ENCODE measurements at regions not wholly inside any gene's neighbourhood (a gene's known extent, or its start where the extent isn't known, plus 50 kb on each side); places are given as distances from the start of the nearest gene placed in this dataset.

DNA sequence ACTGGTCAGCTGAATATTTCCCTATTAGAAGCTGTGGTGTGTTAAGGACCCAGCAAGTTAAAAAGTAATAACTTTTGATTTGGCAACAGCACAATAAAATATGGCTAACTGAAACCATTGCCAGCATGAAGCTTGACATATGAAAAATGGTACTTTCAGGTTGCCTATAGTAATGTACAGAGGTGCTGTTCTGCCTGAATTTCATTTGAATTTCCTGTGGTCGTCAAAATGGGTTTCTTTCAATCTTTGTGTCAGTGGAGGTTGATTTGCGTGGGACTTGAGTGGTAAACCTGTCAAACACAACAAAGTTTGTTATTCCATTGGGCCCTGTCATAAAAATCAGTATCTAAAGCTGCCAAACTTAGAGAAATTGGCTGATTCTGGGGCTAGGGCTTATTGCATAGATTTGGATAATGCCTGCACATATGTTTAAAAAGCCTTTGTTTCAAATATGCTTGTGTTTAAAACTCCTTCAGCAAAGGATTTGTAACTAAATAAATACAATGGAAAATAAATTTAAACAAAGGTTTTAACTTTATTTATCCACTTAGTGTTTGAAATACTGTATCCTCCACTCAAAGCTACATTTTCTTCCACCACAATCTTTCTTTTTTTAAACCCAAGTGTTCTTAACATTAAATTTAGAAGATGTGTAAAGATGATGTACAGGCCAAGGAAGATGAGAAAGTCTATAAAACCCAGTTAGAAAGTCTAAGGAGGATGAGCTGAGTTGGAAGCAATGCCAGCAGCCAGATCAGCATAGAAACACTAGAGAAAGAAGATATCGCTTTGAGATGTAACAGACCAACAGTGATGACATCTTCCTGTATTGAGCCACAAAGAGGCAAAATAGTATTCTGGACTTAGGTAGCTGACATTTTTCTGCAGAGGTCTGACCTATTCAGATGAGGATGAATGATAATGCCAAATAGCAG is 134.8 kb upstream of the GIMD1 start:
- in situ Hi-C loops (cut with HindIII; ENCODE audit: low pct_unique_long_range_greater_than_20kb, low sequenced_read_pairs): no loop called here
- no peak for TF ChIP-seq JUND (IDR thresholded peaks at IDR 0.05; ENCODE audit: low read depth)
- no peak for DNase-seq (ENCODE audit: low read depth in 1 of 2, low spot score in 1 of 2)

DNA sequence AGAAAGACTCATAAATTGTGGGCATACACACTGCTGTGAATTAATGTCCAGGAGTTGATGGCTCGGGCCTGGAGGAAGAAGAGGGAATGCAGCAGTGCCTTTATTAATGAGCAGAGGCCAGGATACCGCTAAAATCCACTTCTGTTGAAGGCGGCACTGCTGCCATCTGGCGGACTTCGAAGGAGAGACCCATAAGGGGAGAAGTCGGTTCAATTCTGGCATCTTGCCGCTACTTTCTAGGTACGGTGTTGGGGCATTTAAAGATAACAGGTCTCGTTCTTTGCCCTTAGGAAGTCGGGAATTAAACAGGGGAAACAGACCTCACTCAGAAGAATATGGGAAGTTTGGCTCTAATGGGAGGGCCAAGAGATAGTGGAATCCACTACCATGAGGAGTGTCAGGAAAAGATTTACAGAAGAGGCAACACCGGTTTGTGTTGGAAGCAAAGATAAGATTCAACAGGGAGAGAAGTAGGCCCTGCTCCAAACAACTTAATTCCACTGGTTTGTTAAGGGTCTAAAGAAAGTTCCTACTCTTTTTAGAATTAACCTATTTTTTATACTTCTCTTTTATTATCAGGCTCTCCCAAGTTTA is 133.6 kb upstream of the GIMD1 start:
- TF ChIP-seq JUND (IDR thresholded peaks at IDR 0.05; ENCODE audit: low read depth): no peak
- DNase-seq (ENCODE audit: low read depth in 1 of 2, low spot score in 1 of 2): peak; percentile 20 to 76
- in situ Hi-C loops (cut with HindIII; ENCODE audit: low pct_unique_long_range_greater_than_20kb, low sequenced_read_pairs): no loop called here

DNA sequence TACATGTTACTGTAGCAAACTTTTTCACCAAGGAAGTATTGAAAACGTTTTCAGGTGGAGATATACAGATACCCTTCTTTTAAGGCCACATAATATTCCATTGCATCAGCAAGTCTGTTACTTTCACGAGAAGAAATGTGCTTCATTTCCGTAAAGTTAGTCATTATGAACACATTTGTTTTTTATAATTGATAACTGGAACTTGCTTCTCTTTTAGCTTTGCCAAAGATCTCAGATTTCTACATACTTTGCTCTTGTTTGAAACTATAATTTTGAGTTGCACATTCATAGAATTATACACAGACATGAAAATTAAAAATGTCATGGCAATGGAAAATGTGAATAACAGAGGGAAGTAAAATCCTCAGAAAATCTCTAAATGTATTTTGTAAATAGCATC is 128.7 kb upstream of the GIMD1 start:
- no peak for TF ChIP-seq JUND (IDR thresholded peaks at IDR 0.05; ENCODE audit: low read depth)
- no peak for DNase-seq (ENCODE audit: low read depth in 1 of 2, low spot score in 1 of 2)
- in situ Hi-C loops (cut with HindIII; ENCODE audit: low pct_unique_long_range_greater_than_20kb, low sequenced_read_pairs): no loop called here

DNA sequence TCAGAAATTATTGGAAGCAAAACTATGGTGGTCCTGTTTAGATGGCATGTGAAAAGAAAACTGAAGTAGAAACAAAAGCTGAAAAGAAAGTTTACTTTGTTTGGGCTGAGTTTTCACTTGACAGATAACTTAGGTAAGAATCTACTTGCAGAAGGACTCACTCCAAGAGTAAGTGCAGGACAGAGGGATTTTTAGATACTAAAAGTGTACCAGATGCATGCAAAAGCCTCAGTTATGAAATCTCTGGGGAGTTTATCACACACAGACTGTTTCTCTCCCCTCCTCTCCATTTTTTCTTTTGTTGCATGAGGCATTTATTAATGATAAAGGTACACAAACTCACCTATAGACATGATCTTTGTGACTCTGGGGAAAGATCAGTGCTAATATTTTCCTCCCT is 127.5 kb upstream of the GIMD1 start:
- in situ Hi-C loops (cut with HindIII; ENCODE audit: low pct_unique_long_range_greater_than_20kb, low sequenced_read_pairs): no loop called here
- TF ChIP-seq JUND (IDR thresholded peaks at IDR 0.05; ENCODE audit: low read depth): no peak
- no peak for DNase-seq (ENCODE audit: low read depth in 1 of 2, low spot score in 1 of 2)

DNA sequence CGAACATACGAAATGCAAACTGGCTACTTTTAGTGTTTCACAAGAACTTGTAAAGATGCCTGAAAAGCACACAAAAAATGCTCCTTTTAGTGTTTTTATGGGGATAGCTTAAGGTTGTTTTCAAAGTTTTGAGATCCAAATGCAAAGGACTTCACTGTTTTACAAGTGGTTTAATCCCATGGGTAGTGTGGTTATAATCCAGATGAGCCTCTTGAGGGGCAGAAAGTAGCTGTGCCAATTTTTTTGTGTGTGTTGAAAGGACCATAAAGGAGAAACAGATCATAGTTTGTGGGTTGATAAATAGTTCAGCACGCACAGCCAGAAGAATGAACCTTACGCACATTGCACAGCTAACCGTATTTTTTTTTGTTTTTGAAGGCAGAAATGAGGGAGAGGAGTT is 126.9 kb upstream of the GIMD1 start:
- in situ Hi-C loops (cut with HindIII; ENCODE audit: low pct_unique_long_range_greater_than_20kb, low sequenced_read_pairs): no loop called here
- DNase-seq (ENCODE audit: low read depth in 1 of 2, low spot score in 1 of 2): no peak
- no peak for TF ChIP-seq JUND (IDR thresholded peaks at IDR 0.05; ENCODE audit: low read depth)

DNA sequence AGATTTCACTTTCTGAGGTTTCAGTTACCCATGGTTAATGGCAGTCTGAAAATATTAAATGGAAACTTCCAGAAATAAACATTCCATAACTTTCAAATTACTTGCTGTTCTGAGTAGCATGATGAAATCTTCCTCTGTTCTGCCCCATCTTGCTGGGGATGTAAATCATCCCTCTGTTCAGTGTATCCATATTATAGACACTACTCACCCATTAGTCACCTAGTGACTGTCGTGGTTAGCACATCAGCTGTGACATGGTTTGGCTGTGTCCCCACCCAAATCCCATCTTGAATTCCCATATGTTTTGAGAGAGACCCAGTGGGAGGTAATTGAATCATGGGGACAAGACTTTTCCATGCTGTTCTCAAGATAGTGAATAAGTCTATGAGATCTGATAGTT is 125.5 kb upstream of the GIMD1 start:
- no peak for TF ChIP-seq JUND (IDR thresholded peaks at IDR 0.05; ENCODE audit: low read depth)
- no peak for DNase-seq (ENCODE audit: low read depth in 1 of 2, low spot score in 1 of 2)
- in situ Hi-C loops (cut with HindIII; ENCODE audit: low pct_unique_long_range_greater_than_20kb, low sequenced_read_pairs): no loop called here

DNA sequence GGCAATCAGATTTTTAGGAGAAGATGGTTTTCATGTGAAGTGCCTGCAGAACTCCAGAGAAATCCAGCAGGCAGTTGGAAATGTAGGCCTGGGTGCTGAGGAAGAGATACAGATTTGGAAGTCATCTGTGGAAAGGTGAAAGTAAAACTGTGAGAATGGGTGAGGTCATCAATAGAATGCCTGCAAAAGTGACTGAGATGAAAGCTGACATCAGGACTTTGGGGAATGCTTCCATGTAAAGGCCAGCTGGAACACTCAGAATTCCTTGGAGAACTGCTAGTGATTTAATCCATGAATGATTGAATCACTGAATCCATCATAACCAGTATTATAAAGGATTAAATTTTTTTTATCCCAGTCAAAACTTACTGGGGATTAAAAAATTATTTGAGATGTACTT is 124.5 kb upstream of the GIMD1 start:
- no peak for TF ChIP-seq JUND (IDR thresholded peaks at IDR 0.05; ENCODE audit: low read depth)
- in situ Hi-C loops (cut with HindIII; ENCODE audit: low pct_unique_long_range_greater_than_20kb, low sequenced_read_pairs): no loop called here
- DNase-seq (ENCODE audit: low read depth in 1 of 2, low spot score in 1 of 2): no peak

DNA sequence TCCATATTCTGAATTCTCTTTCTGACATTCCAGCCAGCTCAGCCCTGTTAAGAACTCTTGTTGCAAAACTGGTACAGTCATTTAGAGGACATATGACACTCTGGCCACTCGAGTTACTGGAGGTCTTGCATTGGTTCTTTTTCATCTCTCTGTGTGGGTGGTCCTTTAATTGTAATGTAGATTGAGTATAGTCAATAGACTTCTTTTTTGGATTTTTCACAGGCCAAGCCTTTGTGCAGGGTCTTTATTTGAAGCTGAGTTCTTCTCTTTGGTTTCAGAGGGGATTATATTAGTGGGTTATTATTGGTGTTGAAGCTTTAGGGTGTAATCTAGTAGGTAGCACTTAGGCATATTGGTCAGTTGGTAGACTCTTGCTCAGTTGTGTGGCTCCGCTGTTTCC is 118.0 kb upstream of the GIMD1 start:
- in situ Hi-C loops (cut with HindIII; ENCODE audit: low pct_unique_long_range_greater_than_20kb, low sequenced_read_pairs): no loop called here
- TF ChIP-seq JUND (IDR thresholded peaks at IDR 0.05; ENCODE audit: low read depth): no peak
- DNase-seq (ENCODE audit: low read depth in 1 of 2, low spot score in 1 of 2): no peak

DNA sequence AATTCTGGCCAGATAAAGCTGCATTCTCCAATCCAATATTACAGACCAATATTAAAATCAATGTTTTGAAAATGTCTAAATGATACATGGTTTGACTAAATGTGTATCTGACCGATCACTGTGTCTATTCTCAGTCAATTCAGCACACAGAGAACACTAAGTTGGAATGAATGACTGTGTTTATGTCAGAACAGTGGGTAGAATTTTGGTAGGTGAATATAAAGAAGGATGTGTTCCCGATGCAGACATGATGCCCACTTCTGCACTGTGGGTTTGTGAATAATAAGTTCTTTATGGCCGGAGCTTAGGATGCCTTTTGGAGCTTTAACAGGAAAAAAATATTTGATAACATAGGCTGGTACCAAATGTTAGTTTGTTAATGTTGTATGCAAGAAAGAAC is 113.2 kb upstream of the GIMD1 start:
- no peak for TF ChIP-seq JUND (IDR thresholded peaks at IDR 0.05; ENCODE audit: low read depth)
- in situ Hi-C loops (cut with HindIII; ENCODE audit: low pct_unique_long_range_greater_than_20kb, low sequenced_read_pairs): no loop called here
- DNase-seq (ENCODE audit: low read depth in 1 of 2, low spot score in 1 of 2): no peak

DNA sequence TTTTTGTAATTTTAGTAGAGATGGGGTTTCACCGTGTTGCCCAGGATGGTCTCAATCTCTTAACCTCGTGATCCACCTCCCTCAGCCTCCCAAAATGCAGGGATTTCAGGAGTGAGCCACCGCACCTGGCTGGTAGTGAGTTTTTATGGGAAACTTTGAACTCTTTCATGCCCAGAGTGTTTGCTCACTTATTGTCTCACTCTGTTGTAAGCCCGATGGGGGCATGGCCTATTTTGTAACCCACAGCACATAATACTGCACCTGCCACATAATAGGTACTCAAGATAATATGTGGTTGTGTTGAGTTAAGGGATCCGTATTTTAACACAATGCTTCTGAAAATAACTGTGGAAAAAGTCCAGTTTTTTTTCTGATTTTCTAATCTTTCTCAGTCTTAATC is 109.6 kb upstream of the GIMD1 start:
- in situ Hi-C loops (cut with HindIII; ENCODE audit: low pct_unique_long_range_greater_than_20kb, low sequenced_read_pairs): no loop called here
- TF ChIP-seq JUND (IDR thresholded peaks at IDR 0.05; ENCODE audit: low read depth): no peak
- DNase-seq (ENCODE audit: low read depth in 1 of 2, low spot score in 1 of 2): no peak

DNA sequence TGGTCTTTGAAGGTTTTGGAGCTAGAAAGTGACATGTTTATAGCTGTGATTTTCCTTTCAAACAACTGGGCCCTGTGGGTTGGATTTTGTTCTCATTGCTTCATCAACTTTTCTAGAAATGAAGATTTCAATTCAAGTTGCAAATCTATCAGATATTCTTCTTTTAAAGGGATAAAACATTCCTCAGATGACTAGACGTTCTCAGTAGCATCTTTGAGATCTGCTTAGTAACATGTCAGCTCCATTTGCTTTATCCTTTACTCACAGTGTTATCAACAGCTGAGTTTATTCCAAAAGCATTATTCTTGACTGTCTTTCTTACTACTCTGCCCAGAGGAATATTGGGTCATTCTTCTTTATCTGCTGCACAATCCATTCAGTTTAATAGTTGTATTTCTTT is 108.2 kb upstream of the GIMD1 start:
- TF ChIP-seq JUND (IDR thresholded peaks at IDR 0.05; ENCODE audit: low read depth): no peak
- no peak for DNase-seq (ENCODE audit: low read depth in 1 of 2, low spot score in 1 of 2)
- in situ Hi-C loops (cut with HindIII; ENCODE audit: low pct_unique_long_range_greater_than_20kb, low sequenced_read_pairs): no loop called here

DNA sequence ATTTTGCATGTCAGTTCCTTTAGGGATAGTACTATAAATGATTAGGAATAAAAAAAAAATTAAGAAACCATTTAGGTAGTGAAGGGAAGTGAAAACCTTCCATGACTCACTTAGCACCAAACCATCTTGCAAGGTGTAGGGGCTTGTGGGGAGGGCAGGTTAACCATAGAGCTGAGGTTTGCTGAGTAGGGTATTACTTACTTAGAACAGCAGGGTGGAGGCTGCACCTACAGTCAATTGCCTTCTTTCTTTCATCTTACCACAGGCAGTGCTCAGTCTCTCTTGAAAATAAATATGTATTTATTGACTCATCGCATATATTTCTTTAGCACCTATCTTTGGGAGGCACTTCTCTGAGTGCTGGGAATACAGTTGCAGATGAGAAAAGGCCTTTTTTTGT is 104.9 kb upstream of the GIMD1 start:
- TF ChIP-seq JUND (IDR thresholded peaks at IDR 0.05; ENCODE audit: low read depth): no peak
- in situ Hi-C loops (cut with HindIII; ENCODE audit: low pct_unique_long_range_greater_than_20kb, low sequenced_read_pairs): no loop called here
- DNase-seq (ENCODE audit: low read depth in 1 of 2, low spot score in 1 of 2): no peak

DNA sequence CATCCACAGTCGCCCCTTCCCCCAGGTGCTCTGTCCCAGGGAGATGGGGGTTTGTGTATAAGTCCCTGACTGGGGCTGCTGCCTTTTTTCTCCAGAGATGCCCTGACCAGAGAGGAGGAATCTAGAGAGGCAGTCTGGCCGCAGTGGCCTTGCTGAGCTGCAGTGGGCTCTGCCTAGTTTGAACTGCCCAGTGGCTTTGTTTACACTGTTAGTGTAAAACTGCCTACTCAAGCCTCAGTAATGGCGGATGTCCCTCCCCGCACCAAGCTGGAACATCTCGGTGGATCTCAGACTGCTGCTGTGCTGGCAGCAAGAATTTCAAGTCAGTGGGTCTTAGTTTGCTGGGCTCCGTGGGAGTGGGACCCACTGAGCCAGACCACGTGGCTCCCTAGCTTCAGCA is 102.6 kb upstream of the GIMD1 start:
- in situ Hi-C loops (cut with HindIII; ENCODE audit: low pct_unique_long_range_greater_than_20kb, low sequenced_read_pairs): no loop called here
- no peak for DNase-seq (ENCODE audit: low read depth in 1 of 2, low spot score in 1 of 2)
- TF ChIP-seq JUND (IDR thresholded peaks at IDR 0.05; ENCODE audit: low read depth): no peak
